GM12872 (cell line): ENCODE measurements at regions not wholly inside any gene's neighbourhood (a gene's known extent, or its start where the extent isn't known, plus 50 kb on each side); places are given as distances from the start of the nearest gene placed in this dataset.

ENCODE experiments used
- CTCF ChIP-seq: IDR thresholded peaks from 3 replicates; pipeline ENCODE4 v1.5.1; 2011; ENCODE audit warnings: low read depth, mild to moderate bottlenecking, low read length, moderate library complexity; ENCODE audit not compliant: insufficient read depth

- no peak for TF ChIP-seq CTCF
Observed at GRCh38 chr18:27899893-27900292, 277.0 kb downstream of the CDH2 start.

GRCh38 chr18:27894746-27895145 is 282.2 kb downstream of the CDH2 start:
- no peak for TF ChIP-seq CTCF

GRCh38 chr18:27887711-27888495 is 289.0 kb downstream of the CDH2 start:
- no peak for TF ChIP-seq CTCF

GRCh38 chr18:27887287-27887686 is 289.6 kb downstream of the CDH2 start:
- TF ChIP-seq CTCF: no peak

GRCh38 chr18:27879540-27879939 is 297.4 kb downstream of the CDH2 start:
- TF ChIP-seq CTCF: no peak

- no peak for TF ChIP-seq CTCF
Observed at GRCh38 chr18:27871726-27872125, 305.2 kb downstream of the CDH2 start.

GRCh38 chr18:27869735-27870134 is 307.2 kb downstream of the CDH2 start:
- TF ChIP-seq CTCF: no peak
